T-helper 1 cell (primary cell): ENCODE measurements at regions not wholly inside any gene's neighbourhood (a gene's known extent, or its start where the extent isn't known, plus 50 kb on each side); places are given as distances from the start of the nearest gene placed in this dataset.

Source experiments
- DNase-seq, 5 donors: peaks; one replicate each; pipeline ENCODE4 v3.0.0-alpha.2; 2012 to 2020

DNA sequence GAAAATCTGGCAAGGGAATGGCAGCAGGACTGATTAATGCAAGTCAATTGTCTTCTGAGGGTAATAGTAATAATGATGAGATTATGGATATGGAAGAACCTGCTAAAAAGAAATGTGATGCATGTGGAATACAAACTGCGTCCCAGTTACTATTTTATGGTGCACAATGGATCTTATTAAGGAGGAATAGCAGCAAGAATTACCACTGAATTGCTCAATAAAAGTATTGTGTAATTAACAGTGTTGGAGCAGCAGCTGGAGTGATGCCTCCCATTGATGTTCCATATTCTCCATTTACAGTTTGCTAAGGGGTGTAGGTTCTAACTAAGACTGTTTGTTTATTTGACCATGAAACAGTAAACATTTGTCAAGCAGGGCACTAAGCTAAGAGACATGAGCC, 167.9 kb downstream of the HRH4 start:
- no peak for DNase-seq

DNA sequence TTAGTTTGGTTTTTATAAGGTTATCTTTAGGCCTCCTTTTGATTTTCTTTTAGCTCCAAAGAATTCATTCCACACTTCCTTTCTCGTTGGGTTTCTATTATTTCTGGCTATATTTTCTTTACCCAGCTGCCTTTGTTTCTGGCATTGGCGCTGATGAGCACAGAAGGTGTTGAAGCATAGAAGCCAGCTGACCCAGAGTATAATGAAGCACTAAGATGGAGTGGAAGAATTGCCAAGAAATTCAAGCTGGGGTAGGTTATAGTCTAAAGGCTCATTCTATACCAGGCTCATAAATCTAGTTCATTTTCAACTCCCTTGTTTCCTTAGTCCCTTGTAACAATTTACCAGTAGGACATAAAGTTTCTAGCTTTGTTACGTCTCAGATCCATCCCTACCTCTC, 169.5 kb downstream of the HRH4 start:
- no peak for DNase-seq

DNA sequence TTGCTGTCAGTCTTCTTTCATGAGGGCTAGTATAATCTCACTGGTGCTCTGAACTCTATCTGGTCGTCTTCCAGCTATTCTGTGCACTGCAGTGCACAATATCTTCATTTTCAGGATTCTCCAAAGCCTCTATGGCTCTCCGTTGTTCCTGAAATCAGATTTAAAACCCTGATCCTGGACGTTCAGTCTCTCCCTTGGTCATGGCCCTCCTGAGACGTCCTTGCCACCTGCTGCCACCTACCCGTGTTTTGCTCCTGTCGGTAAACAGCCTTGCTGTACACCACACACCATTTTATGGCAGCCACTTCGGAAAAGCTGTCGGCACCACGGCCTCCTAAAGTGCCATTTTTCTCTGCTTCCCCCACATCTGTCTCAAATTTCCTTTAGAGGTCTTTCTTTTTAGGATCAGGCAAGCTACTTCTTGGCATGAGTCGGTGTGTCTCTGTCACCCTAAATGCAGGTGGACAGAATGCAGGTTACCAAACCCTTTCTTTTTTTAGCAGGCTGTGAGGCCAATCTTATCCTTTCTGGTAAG, 170.0 kb downstream of the HRH4 start:
- no peak for DNase-seq

DNA sequence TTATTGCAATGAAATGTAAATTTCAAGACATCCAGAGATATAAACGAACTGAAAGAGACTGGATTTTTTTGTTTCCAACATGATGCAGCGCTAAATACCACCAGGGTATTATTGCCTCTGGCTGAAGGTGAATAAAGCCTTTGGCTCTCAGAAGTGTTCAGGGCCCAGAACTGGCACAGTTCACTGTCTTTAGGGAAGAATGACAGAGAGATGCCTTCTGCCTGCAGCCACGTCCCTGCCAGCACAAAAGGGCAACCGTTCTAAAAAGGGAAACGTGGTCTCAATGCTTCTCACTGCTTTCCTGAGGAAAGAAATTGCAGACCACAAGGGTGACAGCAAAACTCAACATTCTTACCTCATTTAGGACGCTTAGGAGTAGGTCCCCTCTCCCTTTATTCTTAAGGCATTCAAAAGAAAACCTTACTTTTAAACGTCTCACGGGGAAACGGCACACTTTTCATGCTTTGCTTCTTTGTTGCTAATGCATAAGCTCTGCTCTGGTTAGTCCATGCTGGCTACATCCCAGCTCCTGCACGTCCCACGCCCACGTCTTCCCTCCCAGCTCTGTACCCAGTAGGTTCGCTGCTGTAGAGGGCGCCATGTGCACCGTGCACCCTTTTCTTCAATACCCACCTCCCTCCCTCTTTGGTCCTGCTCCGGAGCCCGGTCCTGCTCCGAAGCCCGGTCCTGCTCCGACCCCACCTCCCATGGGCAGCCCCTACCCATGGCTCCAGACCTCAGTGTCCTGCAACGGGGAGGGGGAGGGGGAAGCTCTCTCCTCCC, 171.0 kb downstream of the HRH4 start:
- DNase-seq: no peak

DNA sequence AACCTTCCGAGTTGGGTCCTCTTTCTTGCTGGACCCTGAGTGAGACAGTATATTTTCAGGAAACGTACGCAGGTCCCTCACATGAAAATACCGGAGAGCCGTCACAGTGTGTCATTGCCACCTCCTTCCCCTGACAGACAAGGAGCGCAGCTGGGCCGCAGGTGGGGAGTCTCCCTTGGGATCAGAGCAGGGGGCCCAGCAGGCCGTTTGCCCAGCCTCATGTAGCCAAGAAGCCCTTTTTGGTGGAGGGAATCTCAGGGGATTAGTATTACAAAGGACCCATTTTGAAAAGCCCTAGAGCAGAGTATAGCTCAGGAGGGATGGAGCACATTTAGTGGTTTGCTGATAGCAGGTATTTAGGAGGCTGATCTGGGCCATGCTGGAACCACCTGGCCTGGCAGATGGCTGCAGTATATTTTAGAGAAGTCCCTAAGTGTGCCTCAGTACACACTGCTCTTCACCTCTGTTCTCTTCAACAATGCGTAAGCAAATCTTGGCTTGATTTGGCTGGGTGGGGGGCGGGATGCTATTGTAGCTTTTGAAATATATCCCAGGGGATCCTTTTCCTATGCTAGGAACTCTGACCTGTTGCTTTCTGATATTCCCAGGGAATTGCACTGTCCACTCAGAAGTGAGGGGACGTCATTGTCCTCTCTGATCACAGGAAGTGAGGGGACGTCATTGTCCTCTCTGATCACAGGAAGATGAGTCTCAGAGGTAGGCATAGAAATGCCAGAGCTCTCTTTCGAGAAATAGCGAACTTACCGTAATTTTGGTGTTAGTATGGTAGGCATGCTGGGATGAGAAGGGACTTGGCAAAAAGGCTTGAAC, 171.9 kb downstream of the HRH4 start:
- no peak for DNase-seq

DNA sequence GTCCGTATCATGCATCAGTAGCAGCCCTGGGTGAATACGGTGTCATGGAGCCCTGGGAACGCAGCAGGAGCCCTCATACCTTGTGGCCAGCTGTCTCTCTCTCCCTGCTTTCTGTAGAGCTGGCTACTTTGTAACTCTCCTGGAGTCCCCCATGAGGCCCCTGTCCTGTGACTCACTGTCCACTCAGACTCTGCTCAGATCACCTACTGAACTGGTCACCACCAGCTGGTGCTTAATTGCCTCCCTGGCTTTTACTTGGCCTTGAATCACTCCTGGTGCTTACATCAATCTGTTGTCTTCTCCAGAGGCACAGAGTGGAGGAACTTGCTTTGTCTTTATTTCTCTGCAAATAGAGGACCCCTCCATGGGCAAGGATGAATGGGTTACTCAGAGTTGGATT, 172.7 kb downstream of the HRH4 start:
- no peak for DNase-seq

DNA sequence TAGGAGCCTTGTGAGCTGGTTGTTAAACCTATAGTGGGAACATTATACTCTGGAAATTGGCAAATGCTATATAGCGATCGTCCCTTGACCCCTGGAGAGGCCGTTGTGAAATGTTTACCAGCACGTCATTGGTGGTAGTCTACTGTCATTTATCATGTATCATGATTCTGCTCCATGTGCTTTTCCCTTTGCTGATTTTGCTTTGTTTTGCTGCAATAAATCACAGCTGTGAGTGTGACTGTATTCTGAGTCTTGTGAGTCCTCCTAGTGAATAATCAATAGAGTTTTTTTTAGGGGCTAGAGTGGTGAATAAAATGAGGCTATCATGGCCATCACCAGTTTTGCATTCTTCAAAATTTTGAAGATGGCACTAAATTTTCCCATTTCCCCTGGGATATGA, 189.1 kb downstream of the HRH4 start:
- DNase-seq: no peak

DNA sequence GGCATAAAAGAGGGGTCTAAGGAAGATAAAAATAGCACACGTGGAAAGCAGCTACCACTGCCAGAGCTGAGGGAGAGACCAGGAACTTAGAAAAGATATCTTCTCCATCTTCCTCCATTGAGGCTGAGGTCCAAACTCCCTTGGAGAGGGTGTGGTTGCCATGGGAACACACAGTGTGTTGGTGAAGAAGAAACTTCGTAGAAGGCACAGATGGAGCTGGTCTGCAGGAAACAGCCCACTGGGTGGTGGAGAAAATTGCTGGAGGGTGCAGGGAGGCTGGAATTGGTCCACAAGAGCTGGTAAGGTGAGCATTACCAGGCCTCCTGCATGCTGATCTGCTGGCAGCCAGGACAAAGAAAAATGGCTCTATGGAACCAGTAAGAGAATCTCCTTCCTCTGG, 191.0 kb downstream of the HRH4 start:
- DNase-seq: no peak

DNA sequence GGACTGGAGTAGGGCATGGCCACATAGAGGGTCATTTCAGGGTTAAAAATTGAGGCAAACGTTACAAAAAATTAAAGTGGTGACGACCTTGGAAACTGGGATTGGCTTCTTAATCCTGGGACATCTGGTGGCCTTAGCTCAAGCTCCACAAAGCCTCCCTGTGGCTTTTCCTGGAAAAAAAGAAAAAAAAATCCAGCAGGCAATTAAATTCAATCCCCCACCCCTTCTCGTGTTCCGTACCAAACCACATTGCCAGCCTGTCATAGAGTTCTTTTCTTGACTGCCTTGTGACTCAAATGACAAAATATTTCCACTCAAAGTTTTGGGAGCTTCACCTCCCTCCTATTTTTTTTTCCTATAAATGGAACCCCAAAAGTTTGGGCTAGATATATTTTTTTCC, 195.6 kb downstream of the HRH4 start:
- no peak for DNase-seq

DNA sequence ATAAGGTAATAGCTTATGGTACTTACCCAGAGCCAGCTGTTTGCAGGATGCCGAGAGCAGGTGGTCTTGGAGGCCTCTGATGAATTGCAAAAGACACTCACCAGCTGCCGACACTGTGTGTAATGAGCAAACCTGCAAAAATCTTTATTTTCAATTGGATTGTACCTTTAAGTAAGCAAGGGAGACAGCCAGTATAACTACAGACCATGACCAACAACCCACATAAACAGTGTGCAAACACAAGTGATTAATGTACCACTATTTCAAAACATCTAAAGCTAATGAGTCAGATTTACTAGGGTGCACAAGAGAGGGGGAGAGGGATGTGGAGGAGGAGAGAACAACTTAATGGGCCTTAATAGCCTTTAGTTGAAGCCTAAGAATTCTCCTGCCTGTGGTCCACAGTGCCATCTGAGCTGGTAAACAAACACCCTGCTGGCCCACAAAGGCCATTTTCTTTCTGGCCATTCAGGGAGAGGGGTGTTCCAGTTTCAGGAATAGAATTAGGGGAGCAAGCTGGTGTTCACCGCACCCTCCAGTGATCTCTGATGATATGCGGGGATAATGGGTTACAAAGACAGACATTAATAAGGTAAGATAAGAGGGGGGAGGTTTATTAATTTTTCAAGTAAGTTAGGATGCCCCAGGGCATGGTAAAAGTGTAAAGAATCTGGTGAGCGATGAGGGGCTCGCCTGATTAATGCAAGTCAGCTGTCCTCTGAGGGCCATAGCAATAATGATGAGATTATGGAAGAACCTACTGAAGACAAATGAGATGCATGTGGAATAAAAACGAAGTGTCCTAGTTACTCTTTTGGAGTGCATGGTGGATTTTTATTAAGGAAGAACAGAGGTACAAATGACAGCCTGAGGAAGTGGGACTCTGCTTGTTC, 196.4 kb downstream of the HRH4 start:
- no peak for DNase-seq

DNA sequence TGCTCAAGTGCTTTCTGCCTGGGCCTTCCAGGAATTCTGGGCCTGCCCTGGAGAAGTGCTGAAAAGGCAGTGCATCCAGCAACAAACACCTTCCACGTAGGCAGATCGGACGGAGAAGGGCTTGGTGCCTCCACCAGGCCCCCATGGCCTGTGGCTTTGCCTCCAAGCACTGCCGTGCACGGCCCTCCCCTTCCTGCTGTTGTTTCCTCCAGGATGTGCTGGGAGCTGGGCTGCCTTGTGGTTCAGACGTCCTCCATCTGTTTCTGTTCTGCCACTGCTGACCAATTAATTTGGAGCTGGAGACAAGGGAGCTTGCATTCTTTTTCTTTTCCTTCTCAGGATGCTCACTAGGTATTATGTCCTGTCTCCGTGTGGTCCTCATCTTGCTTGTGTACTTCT, 197.0 kb downstream of the HRH4 start:
- DNase-seq: no peak

DNA sequence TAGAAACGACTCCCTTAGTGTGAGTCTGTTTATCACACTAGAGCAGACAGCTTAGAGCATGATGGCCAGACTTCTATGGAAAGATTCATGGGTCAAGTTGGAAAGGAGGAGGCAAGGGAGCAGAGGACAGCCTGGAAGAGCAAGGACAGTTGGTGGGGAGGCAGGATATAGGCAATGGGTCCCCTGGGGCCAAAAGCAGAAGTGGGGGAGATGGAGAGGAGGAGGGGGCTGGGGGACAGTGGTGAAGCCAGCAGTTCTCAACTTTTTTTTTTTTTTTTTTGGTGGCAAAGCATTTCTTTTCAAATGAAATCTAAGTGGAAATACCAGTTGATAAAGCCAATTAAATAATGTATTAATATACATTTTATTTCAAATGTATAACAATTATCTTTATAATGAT, 197.9 kb downstream of the HRH4 start:
- no peak for DNase-seq

DNA sequence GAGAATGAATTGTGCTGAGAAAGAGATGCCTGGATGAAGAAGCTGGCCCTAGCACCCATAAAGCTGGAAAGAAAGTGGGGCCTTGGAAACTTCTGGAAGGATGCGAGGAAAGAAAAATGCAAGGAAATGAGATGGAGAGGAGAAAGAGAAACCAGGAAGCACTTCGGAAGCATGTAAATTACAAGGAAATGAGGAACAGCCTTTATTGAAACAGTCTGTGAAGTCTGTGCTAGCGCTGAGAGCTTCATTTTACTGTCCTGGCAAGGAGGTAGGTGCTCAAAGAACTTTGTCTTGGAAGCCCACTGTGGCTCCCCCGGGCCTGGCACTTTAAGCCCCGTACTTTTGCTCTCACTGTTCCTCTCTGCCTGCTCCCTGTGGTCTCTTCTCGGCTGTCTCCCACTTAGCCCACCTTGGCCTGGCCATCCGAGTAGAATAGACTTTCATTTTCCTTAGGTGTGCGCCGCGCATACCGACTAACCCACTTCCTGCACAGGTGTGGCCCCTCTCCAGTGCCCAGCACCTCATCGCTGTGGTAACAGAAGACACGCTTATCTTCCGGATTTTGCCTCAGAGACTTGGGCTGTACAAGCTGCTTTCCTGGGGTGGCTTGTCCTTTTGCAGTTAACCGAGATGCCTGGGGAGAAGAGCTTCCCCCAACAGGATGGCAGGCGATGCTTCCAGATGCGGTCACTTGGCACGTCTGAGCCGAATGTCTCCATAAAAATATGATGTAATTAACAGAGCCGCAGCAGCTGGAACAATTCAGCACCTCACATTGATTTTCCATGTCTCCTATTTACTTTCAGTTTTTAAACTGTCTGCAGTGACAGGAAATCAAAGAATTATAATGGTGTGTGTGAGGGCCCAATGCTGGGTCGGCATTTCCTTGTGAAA, 199.6 kb downstream of the HRH4 start:
- peak in 3 of 5 donors; percentile 3 to 28 (median 11) for DNase-seq

DNA sequence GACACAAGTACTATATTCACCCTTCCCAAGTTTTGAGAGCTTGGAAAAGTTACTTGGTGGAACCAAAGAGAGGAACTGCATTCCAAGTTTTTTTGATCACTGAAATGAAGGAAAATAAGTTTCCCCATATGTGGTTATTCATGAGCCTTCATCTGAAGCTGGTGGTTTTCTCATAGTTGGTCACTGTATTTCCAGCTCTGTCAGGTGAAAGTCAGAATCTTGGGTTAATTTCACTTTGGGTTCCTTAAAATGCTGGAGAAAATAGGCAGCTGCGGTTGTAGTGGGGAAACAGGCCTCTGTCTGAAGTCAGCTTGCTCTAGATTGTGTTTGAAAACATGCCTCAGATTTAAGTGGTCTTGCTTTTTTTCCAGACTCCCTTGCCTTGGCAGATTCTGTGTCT, 200.5 kb downstream of the HRH4 start:
- no peak for DNase-seq

DNA sequence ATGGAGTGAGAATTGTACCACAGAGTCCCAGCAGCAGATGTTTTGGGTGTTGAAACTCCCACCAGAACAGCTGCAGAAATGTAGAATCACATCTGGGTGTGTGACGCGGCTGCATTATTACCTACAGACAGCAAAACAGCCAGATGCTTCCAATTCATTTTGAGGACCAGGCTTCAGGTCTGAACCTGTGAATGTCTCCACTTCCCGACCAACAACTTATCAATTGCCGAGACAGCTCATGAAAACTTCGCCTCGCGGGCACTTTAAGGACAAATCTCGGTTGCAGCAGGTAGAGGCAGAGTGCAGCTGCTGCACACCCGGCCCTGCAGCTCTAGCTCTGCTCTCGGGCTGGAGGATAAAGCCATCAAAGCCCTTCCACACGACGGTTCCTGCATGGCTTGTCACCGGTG, 202.0 kb downstream of the HRH4 start:
- DNase-seq: no peak

DNA sequence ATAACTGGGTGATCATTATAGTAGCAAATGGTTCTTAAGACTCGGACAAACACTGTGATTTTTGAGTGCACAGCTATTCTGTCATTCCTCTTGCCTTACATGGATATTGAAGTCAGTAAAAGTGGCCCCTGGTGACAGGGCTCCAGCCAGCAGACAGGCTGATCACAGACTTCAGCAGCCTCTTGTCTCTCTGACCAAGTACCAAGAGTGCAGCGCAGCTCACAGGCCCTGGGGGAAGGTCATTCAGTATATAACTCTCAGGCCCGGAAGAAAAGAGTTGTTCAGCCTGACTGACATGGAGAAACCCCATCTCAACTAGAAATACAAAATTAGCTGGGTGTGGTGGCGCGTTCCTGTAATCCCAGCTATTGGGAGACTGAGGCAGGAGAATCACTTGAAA, 202.6 kb downstream of the HRH4 start:
- DNase-seq: no peak

DNA sequence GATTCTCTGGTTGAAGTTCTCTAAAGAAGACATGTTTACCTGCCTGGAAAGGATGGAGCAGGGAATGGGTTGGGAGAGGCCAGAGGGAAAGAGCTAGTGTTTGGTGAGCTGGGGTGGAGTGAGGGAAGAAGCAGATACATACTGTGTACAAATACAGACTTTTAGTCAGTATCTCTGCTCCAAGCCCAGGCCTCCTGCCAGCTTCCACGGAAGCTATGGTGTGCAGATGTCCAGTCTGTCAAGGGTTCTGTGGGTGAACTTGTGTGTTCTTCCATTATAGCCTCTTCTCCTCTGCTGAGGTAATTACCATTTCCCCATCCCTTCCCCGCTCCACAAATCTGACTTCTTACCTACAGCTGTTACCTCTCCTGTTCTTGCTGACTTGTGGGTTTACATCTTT, 208.6 kb downstream of the HRH4 start:
- no peak for DNase-seq

DNA sequence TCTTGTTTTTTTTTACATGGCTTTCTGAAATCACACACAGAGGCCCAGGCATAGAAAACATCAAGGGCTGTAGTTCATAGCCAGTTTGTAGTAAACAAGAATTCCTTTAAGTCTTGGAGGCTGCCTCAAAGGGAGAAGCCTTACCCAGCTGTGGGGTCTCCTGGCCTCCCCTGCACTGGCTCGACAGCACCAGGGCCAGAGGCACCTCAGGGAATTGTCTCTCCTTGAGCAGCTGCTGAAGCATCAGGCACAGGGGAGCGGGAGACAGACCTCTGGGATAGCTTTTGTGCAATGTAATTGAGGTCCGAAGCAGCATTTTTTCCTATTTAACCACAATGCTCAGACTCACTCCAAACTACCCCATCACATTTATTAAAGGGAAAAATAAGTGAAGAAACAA, 209.1 kb downstream of the HRH4 start:
- no peak for DNase-seq

DNA sequence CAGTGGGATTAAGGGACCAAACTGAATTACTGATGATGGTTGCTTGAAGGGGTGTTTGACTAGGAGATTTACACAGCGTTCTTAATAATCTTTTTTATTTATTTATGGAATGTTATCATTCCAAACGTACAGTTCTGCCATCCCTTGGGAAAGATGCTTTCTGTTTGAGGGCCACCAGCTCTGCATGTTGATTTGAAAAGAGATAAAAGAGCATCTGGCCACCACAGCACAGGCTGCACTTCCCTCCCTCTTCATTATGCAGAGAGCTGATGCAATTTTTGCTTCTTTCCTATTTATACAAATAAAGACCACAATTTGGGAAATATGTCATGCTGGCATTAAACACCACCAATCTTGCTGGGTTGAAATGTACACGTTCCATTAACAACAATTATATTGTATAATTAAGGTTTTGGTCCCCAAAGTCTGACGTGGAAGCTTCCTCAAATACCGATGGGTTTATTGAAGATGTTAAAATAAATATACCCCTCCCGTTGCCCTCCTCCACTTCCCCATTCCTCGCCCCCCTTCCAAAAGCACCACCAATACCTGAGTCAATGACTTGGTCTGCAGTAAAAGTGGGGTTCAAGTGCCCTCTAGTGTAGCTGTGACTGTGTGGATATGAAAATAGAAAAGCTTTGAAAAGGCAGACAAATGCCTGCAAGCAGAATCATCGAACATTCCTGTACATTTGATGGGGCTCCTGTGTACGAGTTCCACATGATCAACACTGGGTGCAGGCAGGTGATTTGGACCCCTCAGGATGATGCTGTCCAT, 211.9 kb downstream of the HRH4 start:
- no peak for DNase-seq

DNA sequence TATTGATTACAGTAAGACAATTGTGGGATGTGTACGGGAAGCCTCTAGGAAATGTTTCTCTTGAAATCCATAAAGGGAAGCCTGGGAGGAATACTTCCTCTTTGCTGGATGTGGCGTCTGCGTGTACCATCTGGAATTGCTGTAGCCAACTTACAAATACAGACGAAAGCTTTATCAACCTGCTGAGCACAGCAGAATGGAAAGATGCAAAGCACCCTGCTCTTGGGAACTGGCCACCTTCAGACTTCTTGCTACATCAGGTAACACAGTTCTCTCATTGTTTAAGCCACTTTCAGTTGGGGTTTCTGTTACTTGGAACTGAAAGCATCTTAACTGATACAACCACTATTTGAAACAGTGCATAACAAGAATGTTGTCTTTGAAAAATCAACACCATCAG, 213.8 kb downstream of the HRH4 start:
- DNase-seq: no peak

DNA sequence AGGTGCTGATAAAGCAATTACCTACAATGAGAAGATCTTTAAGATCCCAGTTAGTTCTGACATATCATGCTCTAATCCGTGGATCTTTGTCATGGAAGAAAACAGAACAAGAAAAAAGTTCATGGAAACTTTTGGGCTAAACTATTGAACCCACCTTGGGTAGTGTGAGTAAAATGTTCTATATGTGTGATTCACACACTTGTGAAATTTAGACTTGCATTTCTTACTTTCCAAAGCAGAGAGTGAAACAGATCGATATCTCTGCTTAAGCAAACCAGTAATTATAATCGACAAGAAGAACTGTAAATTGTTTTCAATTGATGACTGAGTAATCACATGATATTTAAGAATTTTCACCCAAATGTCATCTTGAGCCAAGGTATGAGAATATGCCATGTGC, 214.2 kb downstream of the HRH4 start:
- DNase-seq: no peak
